Endothelial cell of umbilical vein (primary cell): ENCODE measurements at regions not wholly inside any gene's neighbourhood (a gene's known extent, or its start where the extent isn't known, plus 50 kb on each side); places are given as distances from the start of the nearest gene placed in this dataset.

ENCODE experiments used
- EZH2 ChIP-seq: IDR thresholded peaks from 2 replicates; pipeline ENCODE4 v1.6.1; 2012; ENCODE audit warnings: borderline replicate concordance, low read depth, mild to moderate bottlenecking, moderate library complexity, low read length, inconsistent platforms; ENCODE audit not compliant: severe bottlenecking
- MYC ChIP-seq: IDR thresholded peaks from one replicate; pipeline ENCODE4 v1.6.1; 2011; ENCODE audit warnings: mild to moderate bottlenecking, low read depth, low read length
- POLR2A ChIP-seq: IDR thresholded peaks from 2 replicates; pipeline ENCODE4 v1.6.1; 2012; ENCODE audit warnings: low read depth, mild to moderate bottlenecking, control low read depth, low read length

- TF ChIP-seq EZH2 (no peak), MYC (no peak), POLR2A (no peak)
Measured at GRCh38 chr9:82791692-82792091, 271.2 kb downstream of the RASEF start.
